ENCODE measurements at regions not wholly inside any gene's neighbourhood (a gene's known extent, or its start where the extent isn't known, plus 50 kb on each side); places are given as distances from the start of the nearest gene placed in this dataset.

- H3K4me3 Mint-ChIP-seq = no peak overlapping the region
- no peaks in the 10 kb centered on the region for H3K4me1 Mint-ChIP-seq (ENCODE audit: low read depth)
- H3K36me3 Mint-ChIP-seq (ENCODE audit: low read depth) = no peaks in the 10 kb centered on the region
- H3K27ac Mint-ChIP-seq = no peak overlapping the region
- H3K27me3 Mint-ChIP-seq = peaks cover 17% of the 10 kb centered on the region
- intact Hi-C loops (cut with micrococcal nuclease) = no loop called here
- H3K9me3 Mint-ChIP-seq = peaks cover 49% of the 10 kb centered on the region
Measured at GRCh38 chr3:5638550-5638949, 451.0 kb downstream of the EDEM1 start.

DNA sequence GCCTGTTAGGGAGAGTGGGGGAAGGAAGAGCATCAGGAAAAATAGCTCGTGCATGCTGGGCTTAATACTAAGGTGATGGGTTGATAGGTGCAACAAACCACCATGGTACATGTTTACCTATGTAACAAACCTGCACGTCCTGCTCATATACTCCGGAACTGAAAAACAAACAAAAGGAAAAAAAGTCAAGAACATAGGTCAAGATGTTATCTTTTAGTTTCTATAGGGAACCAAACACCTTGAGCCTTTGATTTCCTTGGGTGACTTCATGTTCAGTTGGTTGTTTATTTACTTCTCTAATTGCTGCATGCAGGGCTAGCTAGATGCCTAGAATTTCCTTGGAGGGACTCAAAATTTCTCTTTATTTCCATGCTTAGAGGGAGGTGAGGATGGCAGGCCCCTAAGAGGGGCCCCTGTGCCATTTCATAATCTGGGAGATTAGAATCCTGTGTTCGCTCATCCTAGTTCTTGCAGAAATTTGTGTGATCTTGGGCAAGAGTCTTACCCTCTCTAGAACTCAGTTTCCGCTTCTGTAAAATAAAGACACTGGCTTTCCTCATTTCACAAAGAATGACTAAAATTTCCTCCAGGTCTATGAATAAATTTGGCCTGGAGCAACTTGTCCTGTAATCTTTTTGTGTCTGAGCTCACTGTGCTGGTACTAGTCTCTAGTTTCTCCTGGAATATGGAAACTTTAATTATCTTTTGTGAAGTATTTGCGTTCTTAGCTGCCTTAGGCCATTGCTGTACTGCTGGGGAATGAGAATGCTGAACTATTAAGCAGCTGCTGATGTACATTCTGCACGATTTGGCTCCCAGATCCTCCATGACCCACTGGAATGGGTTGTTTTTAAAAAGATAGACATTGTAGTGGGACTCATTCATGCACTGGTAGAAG, 457.5 kb downstream of the EDEM1 start:
- Mint-ChIP-seq H3K4me3 (no peak overlapping the region), H3K9me3 (peaks cover 25% of the 10 kb centered on the region), H3K4me1 (ENCODE audit: low read depth) (peaks cover 9% of the 10 kb centered on the region), H3K36me3 (ENCODE audit: low read depth) (no peaks in the 10 kb centered on the region), H3K27me3 (peaks cover 5% of the 10 kb centered on the region), H3K27ac (no peak overlapping the region)
- intact Hi-C loops (cut with micrococcal nuclease) = no loop called here

GRCh38 chr3:5645692-5646410, 458.3 kb downstream of the EDEM1 start:
- Mint-ChIP-seq H3K27ac (no peak overlapping the region), H3K36me3 (ENCODE audit: low read depth) (no peaks in the 10 kb centered on the region), H3K9me3 (peaks cover 17% of the 10 kb centered on the region), H3K27me3 (no peaks in the 10 kb centered on the region), H3K4me3 (no peak overlapping the region), H3K4me1 (ENCODE audit: low read depth) (peaks cover 9% of the 10 kb centered on the region)
- intact Hi-C loops (cut with micrococcal nuclease) = no loop called here

DNA sequence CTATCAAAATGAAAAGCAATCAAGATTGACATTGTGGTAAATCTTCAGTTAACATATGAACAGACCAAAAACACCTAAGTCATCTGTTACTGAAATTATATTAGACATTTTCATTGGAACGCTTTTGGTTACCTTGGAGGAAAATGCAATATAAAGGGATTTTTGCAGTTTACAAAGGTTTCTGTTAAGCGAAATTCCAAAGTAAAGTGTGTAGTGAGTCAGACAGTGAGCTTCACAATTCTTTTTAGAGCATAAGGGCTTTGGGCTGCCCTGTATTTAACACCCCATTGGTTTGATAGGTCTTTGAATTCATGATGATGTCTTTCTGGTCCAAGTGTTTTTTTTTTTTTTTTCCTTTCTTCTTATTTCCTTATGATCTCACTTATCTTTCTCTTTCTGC, 462.8 kb downstream of the EDEM1 start:
- no peaks in the 10 kb centered on the region for H3K36me3 Mint-ChIP-seq (ENCODE audit: low read depth)
- peaks cover 6% of the 10 kb centered on the region for H3K4me1 Mint-ChIP-seq (ENCODE audit: low read depth)
- H3K27me3 Mint-ChIP-seq = no peaks in the 10 kb centered on the region
- intact Hi-C loops (cut with micrococcal nuclease) = no loop called here
- H3K9me3 Mint-ChIP-seq = no peaks in the 10 kb centered on the region
- no peak overlapping the region for H3K4me3 Mint-ChIP-seq
- no peak overlapping the region for H3K27ac Mint-ChIP-seq

- H3K36me3 Mint-ChIP-seq (ENCODE audit: low read depth) = peaks cover under 1% of the 10 kb centered on the region
- H3K9me3 Mint-ChIP-seq = peaks cover 2% of the 10 kb centered on the region
- intact Hi-C loops (cut with micrococcal nuclease) = no loop called here
- no peak overlapping the region for H3K27ac Mint-ChIP-seq
- H3K27me3 Mint-ChIP-seq = no peaks in the 10 kb centered on the region
- no peak overlapping the region for H3K4me3 Mint-ChIP-seq
- H3K4me1 Mint-ChIP-seq (ENCODE audit: low read depth) = peaks cover under 1% of the 10 kb centered on the region
Measured at GRCh38 chr3:5651351-5651750, 463.8 kb downstream of the EDEM1 start.

DNA sequence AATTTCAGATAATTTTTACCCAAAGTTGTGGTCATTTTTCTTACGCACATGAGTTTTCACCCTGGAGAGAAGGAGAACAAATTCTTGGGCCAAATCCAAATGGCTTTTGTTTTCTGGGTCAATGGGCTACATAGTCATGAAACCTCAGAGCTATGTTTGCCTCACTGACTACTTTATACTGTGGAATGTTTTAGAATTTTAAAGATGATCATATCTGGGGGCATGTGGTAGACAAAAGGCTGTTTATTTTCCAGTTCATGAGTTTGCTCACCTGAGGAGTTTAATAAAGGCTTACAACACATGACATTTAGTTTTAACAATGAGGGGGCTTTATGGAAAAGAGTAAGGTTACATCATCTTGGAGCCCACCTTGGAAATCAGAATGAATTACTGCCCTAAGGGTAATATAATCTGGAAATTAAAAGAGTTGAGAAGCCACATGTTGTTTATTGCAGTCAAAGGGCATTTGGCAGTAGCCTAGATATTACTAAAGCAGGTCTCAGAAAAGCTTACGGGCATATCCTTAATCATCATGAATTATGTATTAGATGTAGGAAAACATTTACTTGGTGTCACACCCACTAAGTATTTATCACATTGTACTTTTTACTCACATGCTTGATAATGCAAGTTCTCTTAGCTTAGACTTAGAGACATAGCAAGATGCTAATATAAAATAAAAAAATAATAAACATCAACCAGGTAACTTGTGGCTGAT, 466.1 kb downstream of the EDEM1 start:
- H3K4me3 Mint-ChIP-seq = no peak overlapping the region
- intact Hi-C loops (cut with micrococcal nuclease) = no loop called here
- H3K27ac Mint-ChIP-seq = no peak overlapping the region
- H3K9me3 Mint-ChIP-seq = peaks cover 13% of the 10 kb centered on the region
- H3K27me3 Mint-ChIP-seq = no peaks in the 10 kb centered on the region
- H3K4me1 Mint-ChIP-seq (ENCODE audit: low read depth) = peaks cover 14% of the 10 kb centered on the region
- peaks cover 5% of the 10 kb centered on the region for H3K36me3 Mint-ChIP-seq (ENCODE audit: low read depth)

DNA sequence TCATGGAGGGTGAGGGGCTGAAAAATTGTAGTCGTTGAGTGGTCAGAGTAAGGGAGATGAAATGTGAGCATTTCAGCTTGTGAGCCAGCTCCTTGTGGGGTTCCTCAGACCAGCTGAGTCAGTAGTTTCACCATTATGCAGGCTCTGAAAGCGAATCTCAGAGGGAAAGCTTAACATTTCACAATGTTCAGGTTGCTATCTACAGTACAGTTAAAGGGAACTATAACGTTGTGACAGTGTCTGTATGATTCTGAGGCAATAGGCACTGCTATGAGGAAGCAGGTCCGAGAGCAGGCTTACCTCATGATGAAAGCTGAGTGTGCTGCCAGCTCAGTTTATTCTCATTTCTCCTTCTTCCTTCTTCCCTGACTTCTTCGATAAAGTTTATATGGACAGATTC, 469.6 kb downstream of the EDEM1 start:
- Mint-ChIP-seq H3K36me3 (ENCODE audit: low read depth) (peaks cover 5% of the 10 kb centered on the region), H3K27ac (peak overlapping the region; percentile 54), H3K4me1 (ENCODE audit: low read depth) (peaks cover 14% of the 10 kb centered on the region), H3K4me3 (no peak overlapping the region), H3K27me3 (no peaks in the 10 kb centered on the region), H3K9me3 (peaks cover 20% of the 10 kb centered on the region)
- intact Hi-C loops (cut with micrococcal nuclease) = no loop called here

DNA sequence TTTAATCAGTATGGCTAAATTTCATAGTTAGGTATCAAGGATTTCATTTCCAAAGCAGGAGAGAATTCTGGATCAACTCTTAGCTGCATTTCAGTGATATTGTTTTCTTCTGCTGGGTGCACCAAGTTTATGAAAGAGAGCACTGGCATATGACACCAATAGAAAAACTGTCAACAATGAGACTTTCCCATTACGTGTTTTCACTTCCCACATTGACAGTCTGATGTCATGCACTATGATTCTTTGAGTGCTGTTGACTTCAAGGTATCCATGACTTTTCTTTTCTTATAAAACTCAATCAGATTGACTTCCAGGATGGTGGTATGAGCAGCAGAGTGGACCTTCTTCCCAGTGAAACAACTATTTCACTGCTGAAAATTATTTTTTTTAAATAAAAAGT, 476.1 kb downstream of the EDEM1 start:
- Mint-ChIP-seq H3K27me3 (no peaks in the 10 kb centered on the region), H3K27ac (no peak overlapping the region), H3K36me3 (ENCODE audit: low read depth) (peaks cover 6% of the 10 kb centered on the region), H3K4me1 (ENCODE audit: low read depth) (no peaks in the 10 kb centered on the region), H3K4me3 (no peak overlapping the region), H3K9me3 (peaks cover 35% of the 10 kb centered on the region)
- intact Hi-C loops (cut with micrococcal nuclease) = no loop called here

GRCh38 chr3:5666455-5666854, 478.9 kb downstream of the EDEM1 start:
- intact Hi-C loops (cut with micrococcal nuclease) = no loop called here
- Mint-ChIP-seq H3K9me3 (peaks cover 38% of the 10 kb centered on the region), H3K4me1 (ENCODE audit: low read depth) (no peaks in the 10 kb centered on the region), H3K27ac (no peak overlapping the region), H3K36me3 (ENCODE audit: low read depth) (peaks cover 6% of the 10 kb centered on the region), H3K4me3 (no peak overlapping the region), H3K27me3 (no peaks in the 10 kb centered on the region)

GRCh38 chr3:5673521-5673920, 486.0 kb downstream of the EDEM1 start:
- H3K4me1 Mint-ChIP-seq (ENCODE audit: low read depth) = peaks cover 6% of the 10 kb centered on the region
- H3K4me3 Mint-ChIP-seq = no peak overlapping the region
- intact Hi-C loops (cut with micrococcal nuclease) = no loop called here

GRCh38 chr3:5675319-5675718, 487.8 kb downstream of the EDEM1 start:
- no peak overlapping the region for H3K4me3 Mint-ChIP-seq
- peaks cover 6% of the 10 kb centered on the region for H3K4me1 Mint-ChIP-seq (ENCODE audit: low read depth)
- no peaks in the 10 kb centered on the region for H3K27me3 Mint-ChIP-seq
- intact Hi-C loops (cut with micrococcal nuclease) = no loop called here
- no peaks in the 10 kb centered on the region for H3K36me3 Mint-ChIP-seq (ENCODE audit: low read depth)
- no peak overlapping the region for H3K27ac Mint-ChIP-seq
- peaks cover 39% of the 10 kb centered on the region for H3K9me3 Mint-ChIP-seq

More at GRCh38 chr3:5673521-5673920, 486.0 kb downstream of the EDEM1 start:
- H3K36me3 Mint-ChIP-seq (ENCODE audit: low read depth) = no peaks in the 10 kb centered on the region
- no peaks in the 10 kb centered on the region for H3K27me3 Mint-ChIP-seq
- H3K9me3 Mint-ChIP-seq = peaks cover 30% of the 10 kb centered on the region
- H3K27ac Mint-ChIP-seq = no peak overlapping the region

GRCh38 chr3:5677555-5677954, 490.0 kb downstream of the EDEM1 start:
- Mint-ChIP-seq H3K4me1 (ENCODE audit: low read depth) (peaks cover 6% of the 10 kb centered on the region), H3K9me3 (peaks cover 35% of the 10 kb centered on the region), H3K36me3 (ENCODE audit: low read depth) (no peaks in the 10 kb centered on the region), H3K27me3 (no peaks in the 10 kb centered on the region), H3K27ac (no peak overlapping the region), H3K4me3 (no peak overlapping the region)
- intact Hi-C loops (cut with micrococcal nuclease) = no loop called here

DNA sequence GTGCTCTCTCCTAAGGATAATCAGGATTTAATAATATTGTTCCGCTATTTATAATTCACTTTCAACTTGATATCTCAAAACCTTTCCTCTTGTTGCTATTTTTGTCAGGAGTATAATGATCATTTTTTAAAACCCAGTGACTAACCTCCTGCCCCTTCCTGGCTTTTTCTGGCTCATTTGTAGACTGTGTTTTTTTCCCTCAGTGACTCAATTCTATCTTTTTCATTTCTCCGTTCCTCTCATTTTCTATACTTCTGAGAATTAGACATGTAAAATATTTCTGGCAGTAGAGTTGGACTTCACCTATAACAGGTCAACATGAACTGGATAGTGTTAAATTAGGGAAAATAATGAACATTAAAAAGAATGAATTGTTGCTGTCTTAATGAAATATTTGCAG, 490.7 kb downstream of the EDEM1 start:
- Mint-ChIP-seq H3K27ac (no peak overlapping the region), H3K4me1 (ENCODE audit: low read depth) (peaks cover 6% of the 10 kb centered on the region), H3K27me3 (no peaks in the 10 kb centered on the region), H3K36me3 (ENCODE audit: low read depth) (no peaks in the 10 kb centered on the region), H3K9me3 (peaks cover 35% of the 10 kb centered on the region), H3K4me3 (no peak overlapping the region)
- intact Hi-C loops (cut with micrococcal nuclease) = no loop called here

- H3K9me3 Mint-ChIP-seq = peaks cover 35% of the 10 kb centered on the region
- no peaks in the 10 kb centered on the region for H3K36me3 Mint-ChIP-seq (ENCODE audit: low read depth)
- H3K27ac Mint-ChIP-seq = no peak overlapping the region
- peaks cover 6% of the 10 kb centered on the region for H3K4me1 Mint-ChIP-seq (ENCODE audit: low read depth)
- H3K4me3 Mint-ChIP-seq = no peak overlapping the region
- no peaks in the 10 kb centered on the region for H3K27me3 Mint-ChIP-seq
- intact Hi-C loops (cut with micrococcal nuclease) = no loop called here
Measured at GRCh38 chr3:5678844-5679243, 491.3 kb downstream of the EDEM1 start.
